Urinary bladder (tissue), 3 donors: ENCODE measurements at regions not wholly inside any gene's neighbourhood (a gene's known extent, or its start where the extent isn't known, plus 50 kb on each side); places are given as distances from the start of the nearest gene placed in this dataset.

Experiments
- DNase-seq: peaks from one replicate; pipeline ENCODE4 v3.0.0-alpha.2; 2015; ENCODE audit errors: extremely low spot score
- H3K27ac ChIP-seq: one replicate; pipeline ENCODE4 v1.5.1; 2013; ENCODE audit warnings: low read depth, mild to moderate bottlenecking, moderate library complexity
- H3K36me3 ChIP-seq: one replicate; pipeline ENCODE4 v1.6.1; 2013; ENCODE audit warnings: mild to moderate bottlenecking, moderate library complexity; ENCODE audit not compliant: insufficient read depth
- H3K4me1 ChIP-seq: one replicate; pipeline ENCODE4 v1.6.1; 2013; ENCODE audit warnings: mild to moderate bottlenecking, moderate library complexity; ENCODE audit not compliant: insufficient read depth
- H3K4me3 ChIP-seq: one replicate; pipeline ENCODE4 v1.5.1; 2013; ENCODE audit warnings: low read depth, low read length
- WGBS: extraction: QIAGEN DNeasy Blood & Tissue Kit; methylation state at CpG from one replicate; pipeline ENCODE4 v1.1.7; 2013; 5-methylcytosine and 5-hydroxymethylcytosine counted together
- donor health status: healthy with polysubstance abuse.
- donor health status: healthy.

DNA sequence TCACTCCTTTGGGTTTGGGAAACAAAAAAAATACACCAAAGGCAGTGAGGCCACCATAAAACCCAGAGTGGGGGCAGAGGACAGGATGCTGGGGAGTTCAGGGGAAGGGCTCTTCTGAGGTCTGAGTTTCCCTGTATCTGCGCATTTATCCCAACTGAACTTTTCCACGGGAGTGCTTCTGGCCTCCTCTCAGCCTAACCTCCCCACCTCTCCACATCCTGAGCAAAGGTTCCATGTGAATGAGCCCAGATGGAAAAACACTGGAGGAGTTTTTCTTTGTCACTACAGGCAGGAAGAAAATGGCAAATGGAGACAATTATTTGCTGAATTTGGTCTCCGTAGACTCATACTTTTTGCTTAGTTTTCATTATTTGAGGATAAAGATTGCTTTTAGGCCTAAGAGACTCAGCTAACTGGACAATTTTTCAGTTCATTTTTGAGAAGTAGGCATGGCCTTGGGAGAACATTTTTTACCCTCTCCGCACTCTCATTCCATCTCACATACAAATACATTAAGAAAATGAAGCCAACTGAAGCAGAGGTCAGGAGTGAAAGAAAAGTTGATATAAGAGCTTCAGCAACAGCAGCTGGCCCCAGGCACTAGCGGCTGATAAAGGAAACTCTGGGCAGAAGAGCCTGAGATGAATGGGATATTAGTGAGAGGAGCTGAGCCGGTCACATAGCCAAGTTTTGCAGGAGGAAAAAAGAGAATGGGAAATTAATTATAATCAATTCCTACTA is 82.6 kb upstream of the CYP1B1 start:
- no peaks in the 10 kb centered on the region for H3K36me3 ChIP-seq
- WGBS: 75% methylated on average over 6 of the region's 6 CpGs

DNA sequence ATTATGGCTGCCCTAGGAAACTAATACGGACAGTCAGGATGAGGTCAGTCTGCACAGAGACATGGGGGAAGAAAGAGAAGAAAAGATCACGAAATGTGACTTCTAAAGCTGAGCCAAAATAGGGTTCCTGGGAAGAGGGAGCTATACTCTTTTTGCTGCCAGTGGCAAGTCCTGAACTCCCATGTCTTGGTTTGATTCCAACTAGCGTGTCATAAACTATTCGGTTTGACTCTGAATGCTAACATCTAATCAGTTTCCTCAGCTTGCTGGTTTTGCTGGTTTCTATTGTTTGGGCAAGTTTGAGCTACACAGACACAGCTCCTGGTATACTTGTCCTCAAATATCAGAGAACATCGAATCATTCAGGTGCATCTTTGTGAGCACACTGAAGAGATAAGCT is 80.5 kb upstream of the CYP1B1 start:
- WGBS: 72% methylated on average over 5 of the region's 5 CpGs
- Histone ChIP-seq H3K36me3 (no peaks in the 10 kb centered on the region), H3K4me3 (no peak overlapping the region), H3K4me1 (no peaks in the 10 kb centered on the region), H3K27ac (no peak overlapping the region)
- no peak for DNase-seq

More for the DNA sequence above, 82.6 kb upstream of the CYP1B1 start:
- H3K4me1 ChIP-seq: no peaks in the 10 kb centered on the region
- H3K27ac ChIP-seq: no peak overlapping the region
- no peak overlapping the region for H3K4me3 ChIP-seq
- DNase-seq: no peak

- no peaks in the 10 kb centered on the region for H3K4me1 ChIP-seq
- no peak overlapping the region for H3K27ac ChIP-seq
- no peaks in the 10 kb centered on the region for H3K36me3 ChIP-seq
- no peak overlapping the region for H3K4me3 ChIP-seq
- DNase-seq: no peak
- 75% methylated on average over 3 of the region's 3 CpGs for WGBS
Observed at GRCh38 chr2:38155015-38155414, 79.1 kb upstream of the CYP1B1 start.

DNA sequence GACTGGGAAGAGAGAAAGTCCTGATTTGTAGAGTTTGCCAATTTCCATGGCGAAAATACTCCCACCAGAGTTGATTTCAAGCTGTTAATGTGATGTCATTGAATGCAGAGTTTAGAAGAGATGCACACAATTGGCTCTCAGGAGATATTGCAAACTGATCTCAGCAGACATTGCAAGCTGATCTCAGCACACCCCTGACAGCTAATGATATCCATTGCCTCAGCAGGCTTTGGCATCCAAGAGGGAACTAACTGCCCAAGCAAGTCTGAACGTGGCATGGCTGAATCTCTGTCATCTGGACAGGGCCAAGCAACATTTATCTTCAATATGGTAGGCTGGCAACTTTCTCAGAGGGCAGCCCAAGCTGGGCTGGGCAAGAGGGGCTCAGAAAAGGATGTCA is 78.4 kb upstream of the CYP1B1 start:
- 79% methylated on average over 2 of the region's 2 CpGs for WGBS
- no peak overlapping the region for H3K27ac ChIP-seq

DNA sequence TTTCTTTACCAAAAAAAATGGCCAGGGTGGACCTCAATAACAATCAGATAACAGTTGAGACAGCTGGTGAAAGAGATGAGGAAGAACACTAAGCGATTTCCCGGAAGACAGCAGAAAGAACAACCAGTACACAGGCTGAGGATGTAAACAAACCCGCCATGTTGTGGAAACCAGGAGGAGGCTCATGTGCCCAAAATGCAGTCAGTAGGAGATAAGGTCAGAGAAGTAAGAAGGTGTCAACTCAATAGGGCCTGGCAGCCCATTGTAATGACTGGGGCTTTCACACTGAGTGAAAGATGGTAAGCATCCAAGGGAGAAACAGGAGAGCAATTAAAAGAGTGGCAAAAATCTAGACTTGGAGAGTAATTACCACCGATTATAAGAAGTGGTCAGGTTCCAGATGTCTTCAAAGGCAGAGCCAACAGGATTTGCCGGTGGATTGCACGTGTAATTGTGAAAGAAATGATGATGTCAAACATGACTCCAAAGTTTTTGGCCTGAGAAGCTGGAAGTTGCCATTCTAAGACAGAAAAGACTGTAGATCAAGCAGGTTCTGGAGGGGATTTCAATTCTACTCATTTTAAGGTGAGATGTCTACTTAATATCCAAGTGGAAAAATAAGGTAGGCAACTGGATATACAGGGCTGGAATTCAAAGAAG is 77.7 kb upstream of the CYP1B1 start:
- Histone ChIP-seq H3K27ac (no peak overlapping the region), H3K36me3 (no peaks in the 10 kb centered on the region), H3K4me1 (no peaks in the 10 kb centered on the region), H3K4me3 (no peak overlapping the region)
- DNase-seq: no peak
- 94% methylated on average over 6 of the region's 6 CpGs for WGBS

More for the DNA sequence above, 78.4 kb upstream of the CYP1B1 start:
- Histone ChIP-seq H3K4me3 (no peak overlapping the region), H3K4me1 (no peaks in the 10 kb centered on the region), H3K36me3 (no peaks in the 10 kb centered on the region)
- DNase-seq: no peak

DNA sequence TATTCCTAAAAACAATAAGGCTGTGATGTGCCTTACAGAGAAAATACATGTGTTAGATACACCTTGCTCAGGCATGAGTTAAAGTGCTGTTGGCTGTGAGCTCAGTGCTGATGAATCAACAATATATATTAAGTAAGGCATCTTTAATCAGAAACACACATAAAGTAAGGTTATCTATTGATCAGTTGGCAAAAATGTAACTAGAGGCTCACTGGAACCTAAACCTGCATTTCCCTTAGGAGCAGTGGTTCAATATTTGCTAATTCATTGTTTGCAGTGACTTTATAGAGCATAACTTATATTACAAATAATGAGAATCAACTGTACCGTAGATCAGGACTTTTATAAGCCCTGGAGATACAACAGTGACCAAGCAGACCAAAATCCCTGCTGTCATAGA is 77.0 kb upstream of the CYP1B1 start:
- Histone ChIP-seq H3K4me1 (no peaks in the 10 kb centered on the region), H3K4me3 (no peak overlapping the region), H3K36me3 (no peaks in the 10 kb centered on the region), H3K27ac (no peak overlapping the region)
- DNase-seq: no peak
- 39% methylated on average over 1 of the region's 1 CpG for WGBS

- no peak for DNase-seq
- Histone ChIP-seq H3K4me1 (no peaks in the 10 kb centered on the region), H3K36me3 (no peaks in the 10 kb centered on the region), H3K27ac (no peak overlapping the region), H3K4me3 (no peak overlapping the region)
- 85% methylated on average over 4 of the region's 4 CpGs for WGBS
Observed at GRCh38 chr2:38152035-38152434, 76.1 kb upstream of the CYP1B1 start.

GRCh38 chr2:38149531-38149930 is 73.6 kb upstream of the CYP1B1 start:
- Histone ChIP-seq H3K4me1 (peaks cover 1% of the 10 kb centered on the region), H3K36me3 (no peaks in the 10 kb centered on the region), H3K27ac (no peak overlapping the region), H3K4me3 (no peak overlapping the region)
- no peak for DNase-seq
- 87% methylated on average over 2 of the region's 2 CpGs for WGBS

GRCh38 chr2:38148501-38148900 is 72.5 kb upstream of the CYP1B1 start:
- H3K4me3 ChIP-seq: no peak overlapping the region
- peaks cover 1% of the 10 kb centered on the region for H3K4me1 ChIP-seq
- 67% methylated on average over 5 of the region's 5 CpGs for WGBS
- no peak for DNase-seq
- H3K27ac ChIP-seq: no peak overlapping the region
- no peaks in the 10 kb centered on the region for H3K36me3 ChIP-seq

DNA sequence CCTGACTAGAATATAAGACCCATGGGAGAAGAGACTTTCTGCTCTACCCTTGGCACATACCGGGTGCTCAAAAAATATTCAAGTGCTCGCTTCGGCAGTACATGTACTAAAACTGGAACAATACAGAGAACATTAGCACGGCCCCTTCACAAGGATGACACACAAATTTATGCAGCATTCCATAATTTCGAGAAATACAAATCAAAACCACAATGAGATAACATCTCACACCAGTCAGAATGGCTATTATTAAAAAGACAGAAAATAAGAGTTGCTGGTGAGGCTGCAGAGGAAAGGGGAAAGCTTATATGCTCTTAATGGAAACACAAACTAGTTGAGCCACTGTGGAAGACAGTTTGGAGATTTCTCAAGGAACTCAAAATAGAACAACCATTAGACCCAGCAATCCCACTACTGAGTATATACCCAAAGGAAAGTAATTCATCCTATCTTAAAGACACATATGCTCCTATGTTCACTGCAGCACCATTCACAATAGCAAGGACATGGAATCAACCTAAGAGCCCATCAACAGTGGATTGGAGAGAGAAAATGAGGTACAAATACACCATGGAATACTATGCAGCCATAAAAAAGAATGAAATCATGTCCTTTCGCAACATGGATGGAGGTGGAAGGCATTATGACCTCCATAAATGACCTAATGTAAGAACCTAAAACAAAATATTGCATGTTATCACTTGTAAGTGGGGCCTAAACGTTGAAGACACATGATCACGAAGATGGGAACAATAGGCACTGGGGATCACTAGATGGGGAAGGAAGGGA is 71.6 kb upstream of the CYP1B1 start:
- no peak for DNase-seq
- 90% methylated on average over 8 of the region's 8 CpGs for WGBS
- Histone ChIP-seq H3K27ac (no peak overlapping the region), H3K4me1 (peaks cover 1% of the 10 kb centered on the region), H3K36me3 (no peaks in the 10 kb centered on the region), H3K4me3 (no peak overlapping the region)

GRCh38 chr2:38146907-38147307 is 71.0 kb upstream of the CYP1B1 start:
- 59% methylated on average over 3 of the region's 3 CpGs for WGBS
- Histone ChIP-seq H3K36me3 (no peaks in the 10 kb centered on the region), H3K27ac (peak overlapping the region; percentile 25), H3K4me1 (peaks cover 1% of the 10 kb centered on the region), H3K4me3 (no peak overlapping the region)
- no peak for DNase-seq

DNA sequence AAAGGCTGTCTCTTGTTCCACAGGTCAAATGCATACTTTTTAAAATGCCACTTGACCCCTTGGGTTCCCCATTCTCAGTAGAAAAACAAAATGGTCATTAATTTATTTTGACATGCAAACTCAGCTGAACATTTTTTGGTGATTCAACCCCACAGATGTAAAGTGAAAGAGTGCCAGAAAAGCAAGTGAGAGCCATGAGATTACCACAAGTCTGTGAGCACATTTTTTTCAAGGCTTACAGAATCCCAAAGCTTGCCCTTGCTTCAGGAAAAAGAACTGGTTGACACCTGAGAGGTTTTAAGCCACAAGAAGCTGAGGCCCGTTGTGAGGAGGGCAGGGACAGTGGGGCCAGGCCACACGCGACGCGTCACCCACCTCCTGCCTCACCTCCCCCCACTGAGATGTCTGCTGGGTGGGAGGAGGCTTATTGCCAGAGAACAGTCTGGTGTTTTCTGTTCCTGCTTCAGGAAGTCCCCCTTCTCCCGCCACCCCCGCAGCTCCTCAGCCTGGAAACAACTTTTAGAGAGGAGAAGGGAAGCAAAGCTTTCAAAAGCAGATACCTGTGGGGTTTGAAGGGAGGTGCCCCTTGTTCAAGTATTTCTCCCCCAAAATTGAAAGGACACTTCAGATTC is 70.4 kb upstream of the CYP1B1 start:
- no peak for DNase-seq
- Histone ChIP-seq H3K4me1 (peaks cover 1% of the 10 kb centered on the region), H3K36me3 (no peaks in the 10 kb centered on the region), H3K27ac (peak overlapping the region; percentile 65), H3K4me3 (no peak overlapping the region)
- WGBS: 44% methylated on average over 7 of the region's 7 CpGs

DNA sequence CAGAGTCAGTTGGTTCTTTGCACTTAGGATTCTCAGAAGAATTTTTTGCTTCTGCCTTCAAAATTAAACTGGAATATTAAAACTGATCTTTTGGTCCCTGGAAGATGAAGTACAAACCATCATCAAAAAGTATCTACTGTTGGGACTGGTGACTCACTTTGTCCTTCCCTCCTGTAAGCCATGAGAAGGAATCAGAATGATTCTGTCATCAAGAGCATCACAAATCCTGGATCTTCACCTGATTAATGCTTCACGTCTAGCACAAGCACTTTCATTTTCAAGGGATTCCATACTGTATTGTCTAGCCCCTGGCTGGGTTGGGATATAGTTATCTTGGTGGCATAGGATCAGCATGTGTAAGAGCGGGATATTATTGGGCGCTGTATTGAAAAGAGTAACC is 69.3 kb upstream of the CYP1B1 start:
- H3K4me1 ChIP-seq: peaks cover 1% of the 10 kb centered on the region
- H3K4me3 ChIP-seq: no peak overlapping the region
- DNase-seq: no peak
- H3K36me3 ChIP-seq: no peaks in the 10 kb centered on the region
- WGBS: 98% methylated on average over 3 of the region's 3 CpGs
- H3K27ac ChIP-seq: no peak overlapping the region
